IPS-18a (cell line): ENCODE measurements at regions not wholly inside any gene's neighbourhood (a gene's known extent, or its start where the extent isn't known, plus 50 kb on each side); places are given as distances from the start of the nearest gene placed in this dataset.

Source experiments
- H3K27ac ChIP-seq: one replicate; pipeline ENCODE4 v1.5.1; 2013; ENCODE audit warnings: low read length
- H3K27me3 ChIP-seq: one replicate; pipeline ENCODE4 v1.6.1; 2013; ENCODE audit warnings: mild to moderate bottlenecking, low read length; ENCODE audit not compliant: control insufficient read depth, insufficient read depth
- H3K36me3 ChIP-seq: one replicate; pipeline ENCODE4 v1.6.1; 2013; ENCODE audit warnings: low read depth, low read length; ENCODE audit not compliant: control insufficient read depth
- H3K4me1 ChIP-seq: one replicate; pipeline ENCODE4 v1.6.1; 2013; ENCODE audit warnings: low read depth, low read length; ENCODE audit not compliant: control insufficient read depth
- H3K4me3 ChIP-seq: one replicate; pipeline ENCODE4 v1.5.1; 2013; ENCODE audit warnings: low read length
- H3K9ac ChIP-seq: one replicate; pipeline ENCODE4 v1.6.1; 2013; ENCODE audit warnings: mild to moderate bottlenecking, low read length, moderate library complexity
- H3K9me3 ChIP-seq: one replicate; pipeline ENCODE4 v1.6.1; 2013; ENCODE audit warnings: low read depth, low read length; ENCODE audit not compliant: control insufficient read depth

- Histone ChIP-seq H3K27me3 (no peaks in the 10 kb centered on the region), H3K9ac (no peak overlapping the region), H3K27ac (no peak overlapping the region), H3K4me1 (no peaks in the 10 kb centered on the region), H3K9me3 (no peaks in the 10 kb centered on the region), H3K4me3 (no peak overlapping the region), H3K36me3 (no peaks in the 10 kb centered on the region)
Observed at GRCh38 chr4:123193802-123194367, 202.7 kb upstream of the SPRY1 start.

DNA sequence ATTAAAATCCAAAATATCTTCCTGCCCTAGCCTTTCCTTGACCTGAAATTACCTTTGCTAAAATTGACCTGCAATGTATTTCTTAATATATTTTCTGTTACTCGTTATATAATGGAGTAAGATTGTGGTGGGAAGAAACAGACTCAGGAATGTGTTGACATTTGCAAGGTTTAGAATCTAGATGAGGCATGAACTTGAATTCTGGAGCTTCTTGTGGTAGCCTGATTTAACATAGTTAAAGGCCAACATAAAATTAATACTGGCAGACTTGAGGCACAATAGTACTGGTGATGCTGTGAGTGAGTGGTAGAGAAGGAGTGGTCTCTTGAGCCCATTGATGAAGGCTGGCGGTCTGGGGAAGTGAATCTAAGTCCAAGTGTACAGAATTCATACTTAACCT is 197.9 kb upstream of the SPRY1 start:
- Histone ChIP-seq H3K4me3 (no peak overlapping the region), H3K27ac (no peak overlapping the region), H3K36me3 (no peaks in the 10 kb centered on the region), H3K4me1 (no peaks in the 10 kb centered on the region), H3K9ac (no peak overlapping the region), H3K9me3 (no peaks in the 10 kb centered on the region), H3K27me3 (no peaks in the 10 kb centered on the region)

DNA sequence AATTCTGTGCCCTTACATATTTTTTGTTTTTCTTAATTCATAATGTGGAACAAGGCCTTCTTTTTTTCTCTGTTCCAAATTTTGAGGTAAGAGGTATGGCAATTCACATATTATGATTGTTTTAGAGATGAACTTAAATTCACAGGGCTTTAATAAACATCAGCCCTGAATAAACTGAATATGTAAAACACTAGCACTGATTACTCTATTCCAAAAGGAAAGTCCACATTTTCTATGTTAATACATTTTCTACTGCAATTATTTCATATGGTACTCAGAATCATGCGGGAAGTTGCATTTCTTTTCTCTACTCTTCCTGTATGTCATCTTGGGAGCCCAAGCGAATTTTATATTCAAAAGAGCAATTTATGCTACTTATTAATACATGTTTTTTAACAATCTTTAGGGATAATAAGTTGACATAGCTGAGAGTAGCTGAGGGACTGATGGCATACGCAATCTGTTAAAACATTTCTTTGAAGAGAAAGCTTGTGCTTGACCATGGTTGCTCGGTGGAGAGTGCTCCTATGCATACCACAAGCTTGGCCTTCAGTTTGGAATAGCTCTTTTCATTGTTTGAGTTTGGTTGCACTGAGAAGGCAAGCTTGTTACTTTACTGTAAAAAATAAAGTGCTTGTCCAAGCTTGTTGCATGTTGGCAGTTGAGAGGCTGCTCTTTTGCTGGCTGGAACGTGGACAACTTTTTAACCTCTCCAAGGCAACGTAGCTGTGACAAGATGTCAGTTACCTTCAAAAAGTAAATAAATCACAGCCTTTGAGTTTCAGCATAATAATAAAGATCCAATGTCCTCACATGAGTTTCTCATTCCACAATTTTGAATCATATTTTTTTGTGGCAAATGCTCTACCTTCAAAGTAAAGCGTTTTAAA is 196.3 kb upstream of the SPRY1 start:
- H3K27me3 ChIP-seq, result no peaks in the 10 kb centered on the region
- H3K4me3 ChIP-seq, result no peak overlapping the region
- no peak overlapping the region for H3K9ac ChIP-seq
- H3K27ac ChIP-seq, result no peak overlapping the region
- H3K4me1 ChIP-seq, result no peaks in the 10 kb centered on the region
- no peaks in the 10 kb centered on the region for H3K9me3 ChIP-seq
- H3K36me3 ChIP-seq, result no peaks in the 10 kb centered on the region

GRCh38 chr4:123204737-123205136 is 191.9 kb upstream of the SPRY1 start:
- H3K9ac ChIP-seq, result no peak overlapping the region
- H3K27ac ChIP-seq, result no peak overlapping the region
- no peaks in the 10 kb centered on the region for H3K36me3 ChIP-seq
- H3K9me3 ChIP-seq, result no peaks in the 10 kb centered on the region
- no peak overlapping the region for H3K4me3 ChIP-seq
- no peaks in the 10 kb centered on the region for H3K4me1 ChIP-seq
- no peaks in the 10 kb centered on the region for H3K27me3 ChIP-seq

GRCh38 chr4:123206016-123206415 is 190.6 kb upstream of the SPRY1 start:
- no peaks in the 10 kb centered on the region for H3K4me1 ChIP-seq
- H3K4me3 ChIP-seq, result no peak overlapping the region
- H3K27ac ChIP-seq, result no peak overlapping the region
- H3K36me3 ChIP-seq, result no peaks in the 10 kb centered on the region
- H3K9ac ChIP-seq, result no peak overlapping the region
- H3K9me3 ChIP-seq, result no peaks in the 10 kb centered on the region
- H3K27me3 ChIP-seq, result no peaks in the 10 kb centered on the region

DNA sequence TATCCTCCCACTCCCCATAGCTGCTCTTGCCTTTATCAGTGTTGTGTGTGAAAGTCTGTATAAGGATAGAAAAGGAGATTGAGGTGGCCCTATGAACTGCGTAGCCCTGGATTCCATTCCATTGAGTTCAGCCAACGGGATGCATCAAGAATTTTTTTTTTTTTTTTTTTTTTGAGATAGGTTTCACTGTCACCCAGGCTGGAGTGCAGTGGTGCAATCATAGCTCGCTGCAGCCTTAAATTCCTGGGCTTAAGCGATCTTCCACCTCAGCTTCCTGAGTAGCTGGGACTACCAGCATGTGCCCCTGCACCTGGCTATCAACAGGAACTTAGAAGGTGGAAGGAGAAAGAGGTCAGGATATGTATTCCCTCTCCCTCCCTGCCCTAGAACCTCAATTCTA is 187.2 kb upstream of the SPRY1 start:
- H3K36me3 ChIP-seq, result no peaks in the 10 kb centered on the region
- no peaks in the 10 kb centered on the region for H3K9me3 ChIP-seq
- H3K4me3 ChIP-seq, result no peak overlapping the region
- peaks cover 7% of the 10 kb centered on the region for H3K4me1 ChIP-seq
- no peaks in the 10 kb centered on the region for H3K27me3 ChIP-seq
- H3K9ac ChIP-seq, result no peak overlapping the region
- no peak overlapping the region for H3K27ac ChIP-seq

- peaks cover 7% of the 10 kb centered on the region for H3K4me1 ChIP-seq
- no peaks in the 10 kb centered on the region for H3K36me3 ChIP-seq
- H3K9ac ChIP-seq, result no peak overlapping the region
- H3K4me3 ChIP-seq, result no peak overlapping the region
- H3K27me3 ChIP-seq, result no peaks in the 10 kb centered on the region
- H3K27ac ChIP-seq, result no peak overlapping the region
- H3K9me3 ChIP-seq, result no peaks in the 10 kb centered on the region
Observed at GRCh38 chr4:123215536-123215935, 181.1 kb upstream of the SPRY1 start.

DNA sequence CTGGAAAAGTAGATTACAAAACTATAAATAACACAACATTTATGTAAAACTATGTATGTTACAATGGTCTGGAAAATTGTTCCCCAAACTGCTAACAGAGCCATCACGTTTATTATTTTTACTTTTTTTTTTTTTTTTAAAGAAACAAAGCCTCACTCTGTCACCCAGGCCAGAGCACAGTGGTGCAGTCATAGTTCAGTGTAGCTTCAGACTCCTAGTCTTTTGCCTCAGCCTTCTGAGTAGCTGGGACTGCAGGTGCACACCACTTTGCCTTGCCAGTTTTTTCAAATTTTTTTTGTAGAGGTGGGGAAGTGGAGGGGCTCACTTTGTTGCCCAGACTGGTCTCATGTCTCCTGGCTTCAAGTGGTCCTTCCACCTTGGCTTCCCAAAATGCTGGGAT is 180.1 kb upstream of the SPRY1 start:
- H3K4me3 ChIP-seq, result no peak overlapping the region
- no peak overlapping the region for H3K27ac ChIP-seq
- H3K9ac ChIP-seq, result no peak overlapping the region
- peaks cover 7% of the 10 kb centered on the region for H3K4me1 ChIP-seq
- no peaks in the 10 kb centered on the region for H3K27me3 ChIP-seq
- H3K9me3 ChIP-seq, result no peaks in the 10 kb centered on the region
- H3K36me3 ChIP-seq, result no peaks in the 10 kb centered on the region

DNA sequence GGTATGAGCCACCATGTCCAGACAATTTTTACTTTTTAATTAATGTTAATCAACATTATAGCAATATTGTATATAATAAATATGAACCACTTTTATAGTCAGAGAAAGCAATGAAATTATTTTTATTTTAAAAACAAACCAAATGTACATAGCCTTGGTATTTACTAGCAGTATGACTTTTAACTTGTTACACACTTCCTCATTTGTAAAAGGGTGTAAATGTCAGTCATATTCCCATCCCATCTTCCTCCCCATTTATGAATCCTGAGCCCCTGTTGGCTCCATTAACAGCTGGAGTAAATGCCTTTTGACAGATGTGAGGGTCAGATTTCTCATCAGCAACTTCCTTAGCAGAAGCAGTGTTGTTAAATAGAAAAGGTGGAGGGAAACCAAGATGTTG is 179.6 kb upstream of the SPRY1 start:
- no peaks in the 10 kb centered on the region for H3K27me3 ChIP-seq

GRCh38 chr4:123217664-123218063 is 178.9 kb upstream of the SPRY1 start:
- H3K4me3 ChIP-seq, result no peak overlapping the region
- H3K27me3 ChIP-seq, result no peaks in the 10 kb centered on the region
- no peak overlapping the region for H3K9ac ChIP-seq
- peaks cover under 1% of the 10 kb centered on the region for H3K4me1 ChIP-seq
- no peaks in the 10 kb centered on the region for H3K9me3 ChIP-seq
- H3K27ac ChIP-seq, result no peak overlapping the region
- H3K36me3 ChIP-seq, result no peaks in the 10 kb centered on the region

More for the DNA sequence above, 179.6 kb upstream of the SPRY1 start:
- Histone ChIP-seq H3K9ac (no peak overlapping the region), H3K9me3 (no peaks in the 10 kb centered on the region), H3K4me1 (peaks cover 7% of the 10 kb centered on the region), H3K4me3 (no peak overlapping the region), H3K36me3 (no peaks in the 10 kb centered on the region), H3K27ac (no peak overlapping the region)

DNA sequence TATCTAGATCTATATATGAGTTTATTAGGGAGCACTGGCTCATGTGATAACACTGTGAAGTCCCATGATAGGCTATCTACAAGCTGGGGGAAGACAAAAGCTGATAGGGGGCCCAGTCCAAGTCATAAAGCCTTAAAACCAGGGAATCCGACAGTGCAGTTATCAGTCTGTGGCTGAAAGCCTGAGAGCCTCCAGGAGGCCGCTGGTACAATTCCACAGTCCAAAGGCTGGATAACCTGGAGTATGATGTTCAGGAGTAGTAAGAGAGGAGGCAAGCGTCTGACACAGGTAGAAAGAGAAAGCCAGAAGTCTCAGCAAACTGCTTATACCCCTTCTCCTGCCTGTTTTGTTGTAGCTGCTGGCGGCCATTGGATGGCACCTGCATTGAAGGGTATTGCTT is 177.6 kb upstream of the SPRY1 start:
- Histone ChIP-seq H3K9ac (no peak overlapping the region), H3K36me3 (no peaks in the 10 kb centered on the region), H3K27me3 (no peaks in the 10 kb centered on the region), H3K9me3 (no peaks in the 10 kb centered on the region), H3K27ac (no peak overlapping the region), H3K4me1 (no peaks in the 10 kb centered on the region), H3K4me3 (no peak overlapping the region)

DNA sequence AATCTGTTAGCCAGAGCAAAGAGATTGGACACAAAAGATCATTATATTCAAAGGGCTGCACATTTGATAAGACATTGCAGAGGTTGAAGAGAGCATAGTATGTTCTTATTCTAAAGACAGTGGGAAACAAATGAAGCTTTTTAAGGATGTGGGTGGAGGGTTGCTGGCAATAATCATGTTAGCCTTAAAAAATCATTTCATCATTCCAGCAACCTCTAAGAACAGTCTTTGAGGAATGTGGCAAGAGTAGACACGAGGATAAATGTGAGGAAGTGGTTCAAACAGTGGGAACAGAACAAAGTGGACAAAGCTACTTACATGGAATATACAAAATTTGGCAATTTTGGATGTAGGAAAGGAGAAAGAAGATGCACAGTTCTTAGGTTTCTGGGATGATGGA is 167.3 kb upstream of the SPRY1 start:
- Histone ChIP-seq H3K27ac (no peak overlapping the region), H3K4me3 (no peak overlapping the region), H3K9me3 (no peaks in the 10 kb centered on the region), H3K9ac (no peak overlapping the region), H3K4me1 (peaks cover 23% of the 10 kb centered on the region), H3K36me3 (no peaks in the 10 kb centered on the region), H3K27me3 (no peaks in the 10 kb centered on the region)
